ENCODE measurements at regions not wholly inside any gene's neighbourhood (a gene's known extent, or its start where the extent isn't known, plus 50 kb on each side); places are given as distances from the start of the nearest gene placed in this dataset.

DNA sequence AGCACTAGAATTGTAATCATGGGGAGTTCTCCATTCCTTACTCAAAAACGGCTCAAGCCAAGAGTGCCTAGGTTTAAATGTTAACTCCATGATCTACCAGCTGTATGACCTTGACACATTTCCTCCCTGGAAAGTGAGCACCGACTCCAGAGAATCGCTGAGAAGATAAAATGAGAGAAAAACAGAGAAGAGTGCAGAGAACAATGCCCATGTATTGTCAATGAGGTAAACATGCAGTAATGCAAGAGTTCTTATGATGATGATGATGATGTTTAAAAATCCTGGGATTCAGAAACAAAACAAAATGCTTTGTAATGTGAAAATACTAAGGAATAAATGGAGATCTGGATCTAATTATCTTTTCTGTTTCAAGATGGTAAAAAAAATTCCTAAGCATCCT, 64.8 kb upstream of the BEND6 start:
- Histone ChIP-seq H3K4me3 (no peak overlapping the region), H3K4me1 (peaks cover 0 to 15% (median 11%) of the 10 kb centered on the region in 4 donors), H3K27ac (replicated peaks in 1 of 4) (peak overlapping the region in 2 of 4 donors; percentile 67 to 73), H3K9me3 (no peaks in the 10 kb centered on the region), H3K27me3 (no peaks in the 10 kb centered on the region), H3K36me3 (no peaks in the 10 kb centered on the region)
- WGBS: 65% methylated on average over 3 of the region's 3 CpGs
- DNase-seq (ENCODE audit: extremely low spot score): no peak
- intact Hi-C loops (cut with DNase I): loop anchor here (10.0 kb wide), 1 partner anchor 285 kb away; the partner anchor contains the start of gene BAG2
- TF ChIP-seq POLR2A (IDR thresholded peaks at IDR 0.05; ENCODE audit: low read depth) (no peak), EP300 (IDR thresholded peaks at IDR 0.05) (no peak), POLR2AphosphoS5 (IDR thresholded peaks at IDR 0.05) (no peak)
- TF ChIP-seq, protein P1, sequence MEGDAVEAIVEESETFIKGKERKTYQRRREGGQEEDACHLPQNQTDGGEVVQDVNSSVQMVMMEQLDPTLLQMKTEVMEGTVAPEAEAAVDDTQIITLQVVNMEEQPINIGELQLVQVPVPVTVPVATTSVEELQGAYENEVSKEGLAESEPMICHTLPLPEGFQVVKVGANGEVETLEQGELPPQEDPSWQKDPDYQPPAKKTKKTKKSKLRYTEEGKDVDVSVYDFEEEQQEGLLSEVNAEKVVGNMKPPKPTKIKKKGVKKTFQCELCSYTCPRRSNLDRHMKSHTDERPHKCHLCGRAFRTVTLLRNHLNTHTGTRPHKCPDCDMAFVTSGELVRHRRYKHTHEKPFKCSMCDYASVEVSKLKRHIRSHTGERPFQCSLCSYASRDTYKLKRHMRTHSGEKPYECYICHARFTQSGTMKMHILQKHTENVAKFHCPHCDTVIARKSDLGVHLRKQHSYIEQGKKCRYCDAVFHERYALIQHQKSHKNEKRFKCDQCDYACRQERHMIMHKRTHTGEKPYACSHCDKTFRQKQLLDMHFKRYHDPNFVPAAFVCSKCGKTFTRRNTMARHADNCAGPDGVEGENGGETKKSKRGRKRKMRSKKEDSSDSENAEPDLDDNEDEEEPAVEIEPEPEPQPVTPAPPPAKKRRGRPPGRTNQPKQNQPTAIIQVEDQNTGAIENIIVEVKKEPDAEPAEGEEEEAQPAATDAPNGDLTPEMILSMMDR (IDR thresholded peaks at IDR 0.05): no peak

DNA sequence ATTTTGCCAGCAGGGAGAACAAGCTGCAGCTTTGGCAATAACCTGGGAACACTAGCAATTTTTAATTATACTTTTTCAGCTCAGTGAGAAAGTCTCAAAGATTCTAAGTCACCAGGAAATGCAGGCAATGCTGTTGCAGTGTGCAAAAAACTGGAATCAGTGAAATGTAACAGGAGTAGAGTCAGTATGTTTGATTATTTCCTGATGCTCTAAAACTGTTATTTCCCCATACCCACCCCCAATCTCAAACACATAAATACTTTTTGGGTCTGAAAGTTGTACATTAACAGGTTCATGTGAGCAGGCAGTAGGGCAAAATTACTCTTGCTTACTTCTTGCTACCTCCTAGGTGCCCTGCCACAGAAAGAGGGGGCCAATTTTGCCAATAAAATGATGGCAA, 65.4 kb upstream of the BEND6 start:
- no peak for DNase-seq (ENCODE audit: extremely low spot score)
- Histone ChIP-seq H3K36me3 (no peaks in the 10 kb centered on the region), H3K4me3 (no peak overlapping the region), H3K27me3 (no peaks in the 10 kb centered on the region), H3K9me3 (no peaks in the 10 kb centered on the region), H3K27ac (replicated peaks in 1 of 4) (no peak overlapping the region), H3K4me1 (peaks cover 0 to 15% (median 11%) of the 10 kb centered on the region in 4 donors)
- intact Hi-C loops (cut with DNase I): no loop called here
- TF ChIP-seq POLR2A (IDR thresholded peaks at IDR 0.05; ENCODE audit: low read depth): no peak
- TF ChIP-seq, protein P1 (IDR thresholded peaks at IDR 0.05): no peak
- TF ChIP-seq EP300 (IDR thresholded peaks at IDR 0.05): no peak
- TF ChIP-seq POLR2AphosphoS5 (IDR thresholded peaks at IDR 0.05): no peak

DNA sequence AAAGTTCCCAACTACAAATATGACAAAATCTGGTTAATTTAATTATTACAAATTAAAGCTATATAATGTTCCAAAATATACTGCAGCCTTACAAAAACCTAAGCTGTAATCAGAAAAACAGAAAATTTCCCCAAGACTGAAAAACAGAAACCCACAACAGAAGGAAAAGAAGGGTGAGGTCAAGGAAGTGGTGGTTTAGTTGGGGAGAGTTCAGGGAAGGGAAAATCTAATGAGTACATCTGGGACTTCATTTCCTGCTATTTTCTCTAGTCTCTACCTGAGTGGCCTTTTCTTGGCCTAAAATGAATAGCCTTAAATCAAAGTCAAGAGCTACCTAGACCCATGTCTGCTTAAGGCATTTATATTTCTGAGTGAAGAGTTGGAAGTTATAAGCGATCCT, 66.2 kb upstream of the BEND6 start:
- Histone ChIP-seq H3K9me3 (no peaks in the 10 kb centered on the region), H3K4me3 (no peak overlapping the region), H3K27me3 (no peaks in the 10 kb centered on the region), H3K36me3 (no peaks in the 10 kb centered on the region), H3K4me1 (peaks cover 0 to 15% (median 11%) of the 10 kb centered on the region in 4 donors), H3K27ac (replicated peaks in 1 of 4) (no peak overlapping the region)
- TF ChIP-seq, protein P1 (IDR thresholded peaks at IDR 0.05): no peak
- TF ChIP-seq EP300 (IDR thresholded peaks at IDR 0.05): no peak
- TF ChIP-seq POLR2A (IDR thresholded peaks at IDR 0.05; ENCODE audit: low read depth): no peak
- TF ChIP-seq POLR2AphosphoS5 (IDR thresholded peaks at IDR 0.05): no peak
- intact Hi-C loops (cut with DNase I): no loop called here
- no peak for DNase-seq (ENCODE audit: extremely low spot score)
- 89% methylated on average over 1 of the region's 1 CpG for WGBS

DNA sequence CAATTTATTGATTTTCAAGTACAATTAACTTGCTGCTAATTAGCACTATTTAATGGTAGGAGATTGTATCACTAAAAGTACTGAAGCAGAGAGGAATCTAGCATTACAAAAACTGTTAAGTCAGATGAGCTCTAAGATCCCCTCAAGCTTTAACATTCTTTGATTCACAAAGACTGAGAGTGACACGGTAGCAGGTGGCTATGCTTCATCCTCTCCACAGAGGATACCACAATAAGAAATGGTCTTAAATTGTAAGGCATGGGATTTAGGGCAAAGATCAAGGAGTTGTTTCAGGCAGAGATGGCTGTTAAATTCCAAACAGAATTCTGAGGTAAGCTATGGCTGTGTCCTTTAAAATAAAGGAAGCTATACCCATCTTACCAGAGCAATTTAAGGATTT, 67.8 kb upstream of the BEND6 start:
- WGBS: 80% methylated on average over 1 of the region's 1 CpG
- Histone ChIP-seq H3K36me3 (no peaks in the 10 kb centered on the region), H3K4me3 (no peak overlapping the region), H3K9me3 (no peaks in the 10 kb centered on the region), H3K27ac (replicated peaks in 1 of 4) (no peak overlapping the region), H3K4me1 (peaks cover 0 to 15% (median 11%) of the 10 kb centered on the region in 4 donors), H3K27me3 (no peaks in the 10 kb centered on the region)
- TF ChIP-seq POLR2A (IDR thresholded peaks at IDR 0.05; ENCODE audit: low read depth) (no peak), POLR2AphosphoS5 (IDR thresholded peaks at IDR 0.05) (no peak), EP300 (IDR thresholded peaks at IDR 0.05) (no peak)
- TF ChIP-seq, protein P1 (IDR thresholded peaks at IDR 0.05): no peak
- no peak for DNase-seq (ENCODE audit: extremely low spot score)
- intact Hi-C loops (cut with DNase I): no loop called here

DNA sequence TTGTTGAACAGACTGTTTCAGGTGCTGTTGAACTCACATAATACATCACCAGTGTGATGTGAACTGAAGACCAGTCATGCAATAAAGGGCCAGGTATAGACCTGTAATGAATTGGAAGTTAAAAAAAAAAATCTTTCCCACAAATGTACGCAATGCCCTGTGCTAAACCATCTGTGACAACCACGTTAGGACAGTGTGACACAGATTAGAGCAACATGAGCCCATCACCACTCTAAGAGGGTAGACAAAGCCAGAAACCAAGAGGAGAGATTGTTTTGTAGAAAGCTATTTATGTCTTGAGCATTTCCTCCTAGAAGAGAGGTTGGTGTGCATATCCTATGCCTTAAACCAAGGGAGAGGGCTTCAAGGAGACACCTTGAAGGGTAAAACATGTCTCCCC, 77.0 kb upstream of the BEND6 start:
- Histone ChIP-seq H3K27ac (replicated peaks in 1 of 4) (no peak overlapping the region), H3K9me3 (no peaks in the 10 kb centered on the region), H3K4me3 (no peak overlapping the region), H3K27me3 (no peaks in the 10 kb centered on the region), H3K4me1 (no peaks in the 10 kb centered on the region), H3K36me3 (no peaks in the 10 kb centered on the region)
- DNase-seq (ENCODE audit: extremely low spot score): no peak
- intact Hi-C loops (cut with DNase I): no loop called here
- TF ChIP-seq POLR2A (IDR thresholded peaks at IDR 0.05; ENCODE audit: low read depth) (no peak), POLR2AphosphoS5 (IDR thresholded peaks at IDR 0.05) (no peak), EP300 (IDR thresholded peaks at IDR 0.05) (no peak)
- TF ChIP-seq, protein P1 (IDR thresholded peaks at IDR 0.05): no peak
- 84% methylated on average over 2 of the region's 2 CpGs for WGBS
